ENCODE measurements at regions not wholly inside any gene's neighbourhood (a gene's known extent, or its start where the extent isn't known, plus 50 kb on each side); places are given as distances from the start of the nearest gene placed in this dataset.
"Not testable (repeated sequence)": the region's sequence is repeated elsewhere in the genome, so short reads cannot be mapped to it uniquely, and the experiment has no call there.

DNA sequence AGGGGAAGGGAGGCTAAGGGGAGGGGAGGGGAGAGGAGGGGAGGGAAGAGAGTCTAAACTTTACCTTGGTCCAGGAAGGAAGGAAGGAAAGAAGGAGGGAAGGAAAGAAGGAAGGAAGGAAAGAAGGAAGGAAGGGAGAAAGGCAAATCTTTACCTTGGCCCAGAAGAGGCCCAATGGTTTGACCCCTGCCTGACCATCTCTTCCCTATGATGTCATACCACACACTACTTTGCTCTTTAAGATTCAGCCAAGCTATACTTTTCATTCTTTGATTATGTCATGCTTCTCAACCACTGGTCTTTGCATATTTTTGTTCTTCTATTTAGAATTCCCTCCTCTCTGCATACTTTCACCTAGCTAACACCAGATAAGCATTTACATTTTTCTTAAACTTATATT lies 1077.5 kb downstream of the PCDH9 start:
- ATAC-seq = no peak
- Histone ChIP-seq H3K36me3 (no peaks in the 10 kb centered on the region), H3K27me3 (no peaks in the 10 kb centered on the region), H3K27ac (no peak overlapping the region), H3K4me3 (no peak overlapping the region), H3K9me3 (no peaks in the 10 kb centered on the region), H3K4me1 (no peaks in the 10 kb centered on the region)
- intact Hi-C loops (cut with DNase I; ENCODE audit: low total_unique reads) = no loop called here
- DNase-seq = no peak
- TF ChIP-seq POLR2A (IDR thresholded peaks at IDR 0.05) = no peak
- TF ChIP-seq, protein P1, sequence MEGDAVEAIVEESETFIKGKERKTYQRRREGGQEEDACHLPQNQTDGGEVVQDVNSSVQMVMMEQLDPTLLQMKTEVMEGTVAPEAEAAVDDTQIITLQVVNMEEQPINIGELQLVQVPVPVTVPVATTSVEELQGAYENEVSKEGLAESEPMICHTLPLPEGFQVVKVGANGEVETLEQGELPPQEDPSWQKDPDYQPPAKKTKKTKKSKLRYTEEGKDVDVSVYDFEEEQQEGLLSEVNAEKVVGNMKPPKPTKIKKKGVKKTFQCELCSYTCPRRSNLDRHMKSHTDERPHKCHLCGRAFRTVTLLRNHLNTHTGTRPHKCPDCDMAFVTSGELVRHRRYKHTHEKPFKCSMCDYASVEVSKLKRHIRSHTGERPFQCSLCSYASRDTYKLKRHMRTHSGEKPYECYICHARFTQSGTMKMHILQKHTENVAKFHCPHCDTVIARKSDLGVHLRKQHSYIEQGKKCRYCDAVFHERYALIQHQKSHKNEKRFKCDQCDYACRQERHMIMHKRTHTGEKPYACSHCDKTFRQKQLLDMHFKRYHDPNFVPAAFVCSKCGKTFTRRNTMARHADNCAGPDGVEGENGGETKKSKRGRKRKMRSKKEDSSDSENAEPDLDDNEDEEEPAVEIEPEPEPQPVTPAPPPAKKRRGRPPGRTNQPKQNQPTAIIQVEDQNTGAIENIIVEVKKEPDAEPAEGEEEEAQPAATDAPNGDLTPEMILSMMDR (IDR thresholded peaks at IDR 0.05 in 4 of 5, conservative IDR thresholded peaks at IDR 0.05 in 1 of 5) = no peak
- in situ Hi-C loops (cut with MboI; ENCODE audit: low sequenced_read_pairs in 4 of 4) = no loop called here

DNA sequence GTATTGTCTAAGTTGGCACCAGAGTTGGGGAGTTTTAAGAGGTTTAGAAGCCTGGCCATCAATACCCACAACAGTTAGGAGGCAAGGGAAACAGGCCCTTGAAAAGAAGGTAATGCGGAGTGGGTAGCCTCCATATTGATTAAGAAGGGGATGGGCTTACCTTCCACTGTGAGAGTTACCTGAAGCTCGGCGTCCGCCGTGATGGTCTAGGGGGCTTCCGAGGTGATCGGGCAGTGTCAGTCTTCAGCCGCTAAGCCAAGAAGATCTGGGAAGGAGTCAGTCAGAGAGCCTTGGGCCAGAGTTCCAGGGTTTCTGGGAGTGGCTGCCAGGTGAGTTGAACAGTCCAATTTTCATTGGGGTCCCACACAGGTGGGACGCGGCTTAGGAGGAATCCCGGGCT lies 1085.8 kb downstream of the PCDH9 start:
- intact Hi-C loops (cut with DNase I; ENCODE audit: low total_unique reads); H3K27me3 ChIP-seq; ATAC-seq; in situ Hi-C loops (cut with MboI; ENCODE audit: low sequenced_read_pairs in 4 of 4); H3K27ac ChIP-seq; H3K4me1 ChIP-seq; DNase-seq; H3K4me3 ChIP-seq; H3K36me3 ChIP-seq; H3K9me3 ChIP-seq: not testable (repeated sequence)

DNA sequence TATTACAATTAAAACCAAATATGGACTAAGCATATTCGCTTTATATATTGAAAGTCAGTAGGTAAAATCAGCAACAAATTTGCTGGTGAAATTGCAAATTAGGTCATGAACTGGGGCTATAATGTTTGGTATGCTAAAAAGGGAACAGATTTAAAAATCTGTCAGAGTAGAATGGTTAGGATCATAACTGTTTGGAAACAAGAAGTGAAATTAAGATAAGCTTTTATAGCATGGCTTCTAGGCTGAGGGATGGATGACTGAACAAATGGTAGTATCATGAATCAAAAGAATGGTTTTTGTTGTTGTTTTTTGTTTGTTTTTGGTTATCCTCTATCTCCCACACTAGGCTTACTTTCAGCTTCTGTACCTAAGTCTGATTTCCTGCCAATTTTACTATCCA lies 1090.4 kb downstream of the PCDH9 start:
- Histone ChIP-seq H3K27me3 (no peaks in the 10 kb centered on the region), H3K9me3 (no peaks in the 10 kb centered on the region), H3K27ac (no peak overlapping the region), H3K4me3 (no peak overlapping the region), H3K36me3 (no peaks in the 10 kb centered on the region), H3K4me1 (no peaks in the 10 kb centered on the region)
- intact Hi-C loops (cut with DNase I; ENCODE audit: low total_unique reads) = no loop called here
- TF ChIP-seq, protein P1 (IDR thresholded peaks at IDR 0.05 in 4 of 5, conservative IDR thresholded peaks at IDR 0.05 in 1 of 5) = no peak
- no peak for TF ChIP-seq POLR2A (IDR thresholded peaks at IDR 0.05)
- DNase-seq (no peak), ATAC-seq (no peak)
- in situ Hi-C loops (cut with MboI; ENCODE audit: low sequenced_read_pairs in 4 of 4) = no loop called here

DNA sequence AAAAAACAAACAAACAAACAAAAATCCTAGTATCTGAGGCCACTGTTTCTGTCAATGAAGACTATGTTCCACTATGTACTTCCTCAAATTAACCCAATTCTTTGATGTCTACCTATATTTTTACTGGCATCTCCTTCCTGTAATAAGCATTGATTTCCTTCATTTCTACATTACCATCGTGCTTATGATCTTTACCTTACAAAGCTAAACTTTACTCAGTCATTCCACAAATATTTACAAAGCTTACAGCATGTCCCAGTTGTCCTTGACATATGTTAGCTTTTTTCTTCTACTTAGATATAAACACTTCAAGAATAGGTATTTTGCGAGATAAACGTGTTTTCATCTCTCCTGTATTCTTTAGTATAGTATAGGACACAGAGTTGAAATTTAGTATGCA lies 1090.9 kb downstream of the PCDH9 start:
- in situ Hi-C loops (cut with MboI; ENCODE audit: low sequenced_read_pairs in 4 of 4) = no loop called here
- DNase-seq (no peak), ATAC-seq (no peak)
- Histone ChIP-seq H3K27me3 (no peaks in the 10 kb centered on the region), H3K27ac (no peak overlapping the region), H3K4me1 (no peaks in the 10 kb centered on the region), H3K36me3 (no peaks in the 10 kb centered on the region), H3K9me3 (no peaks in the 10 kb centered on the region), H3K4me3 (no peak overlapping the region)
- TF ChIP-seq, protein P1 (IDR thresholded peaks at IDR 0.05 in 4 of 5, conservative IDR thresholded peaks at IDR 0.05 in 1 of 5) = no peak
- no peak for TF ChIP-seq POLR2A (IDR thresholded peaks at IDR 0.05)
- intact Hi-C loops (cut with DNase I; ENCODE audit: low total_unique reads) = no loop called here

DNA sequence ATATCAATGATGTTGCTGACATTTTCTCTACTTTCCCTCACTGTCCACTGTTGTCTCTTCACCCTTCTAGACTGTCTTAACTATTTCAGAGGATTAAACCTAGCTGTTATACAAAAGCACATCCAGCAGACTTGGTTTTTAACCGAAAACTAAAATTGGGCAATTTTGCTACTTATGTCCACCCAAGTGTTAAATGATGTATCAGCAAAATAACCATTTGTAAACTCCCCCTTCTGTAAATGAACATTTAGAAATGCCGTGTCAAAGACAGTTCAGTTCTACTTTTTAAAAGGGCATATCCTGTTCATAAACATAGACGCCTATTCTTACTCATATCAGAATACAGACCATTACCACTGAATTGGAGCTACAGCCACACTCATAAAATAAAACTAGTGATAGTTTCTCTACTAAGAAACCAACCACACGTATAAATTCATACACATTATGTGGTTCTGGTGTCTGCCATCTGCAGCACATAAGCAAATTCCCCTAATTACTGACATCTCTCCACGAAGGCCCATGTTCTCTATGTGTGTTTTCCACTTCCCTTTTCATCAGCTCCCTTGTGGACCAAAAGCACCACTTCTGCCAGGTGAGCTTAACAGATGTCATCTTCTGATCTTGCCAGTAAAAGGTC lies 1091.8 kb downstream of the PCDH9 start:
- H3K36me3 ChIP-seq = no peaks in the 10 kb centered on the region
- TF ChIP-seq, protein P1 (IDR thresholded peaks at IDR 0.05 in 4 of 5, conservative IDR thresholded peaks at IDR 0.05 in 1 of 5) = no peak
- no peak for TF ChIP-seq POLR2A (IDR thresholded peaks at IDR 0.05)
- no peak overlapping the region for H3K27ac ChIP-seq
- H3K27me3 ChIP-seq = no peaks in the 10 kb centered on the region
- no peaks in the 10 kb centered on the region for H3K9me3 ChIP-seq
- H3K4me1 ChIP-seq = no peaks in the 10 kb centered on the region
- ATAC-seq = no peak
- intact Hi-C loops (cut with DNase I; ENCODE audit: low total_unique reads) (no loop called here), in situ Hi-C loops (cut with MboI; ENCODE audit: low sequenced_read_pairs in 4 of 4) (no loop called here)
- H3K4me3 ChIP-seq = no peak overlapping the region
- no peak for DNase-seq

Data from gastrocnemius medialis (tissue), 4 donors.